GM10266 (cell line): ENCODE measurements at regions not wholly inside any gene's neighbourhood (a gene's known extent, or its start where the extent isn't known, plus 50 kb on each side); places are given as distances from the start of the nearest gene placed in this dataset.

ENCODE experiments used
- DNase-seq: peaks from one replicate; pipeline ENCODE4 v3.0.0; 2012; ENCODE audit errors: extremely low spot score
- TF ChIP-seq, protein P1 (sequence below): IDR thresholded peaks from 2 replicates; pipeline ENCODE4 v1.5.1; 2012; ENCODE audit warnings: mild to moderate bottlenecking, low read depth; ENCODE audit not compliant: control insufficient read depth, insufficient read depth; ENCODE audit errors: missing control alignments

- no peak for DNase-seq
These were observed 160.4 kb upstream of the PWP1 start for GRCh38 chr12:107525063-107525718.

DNA sequence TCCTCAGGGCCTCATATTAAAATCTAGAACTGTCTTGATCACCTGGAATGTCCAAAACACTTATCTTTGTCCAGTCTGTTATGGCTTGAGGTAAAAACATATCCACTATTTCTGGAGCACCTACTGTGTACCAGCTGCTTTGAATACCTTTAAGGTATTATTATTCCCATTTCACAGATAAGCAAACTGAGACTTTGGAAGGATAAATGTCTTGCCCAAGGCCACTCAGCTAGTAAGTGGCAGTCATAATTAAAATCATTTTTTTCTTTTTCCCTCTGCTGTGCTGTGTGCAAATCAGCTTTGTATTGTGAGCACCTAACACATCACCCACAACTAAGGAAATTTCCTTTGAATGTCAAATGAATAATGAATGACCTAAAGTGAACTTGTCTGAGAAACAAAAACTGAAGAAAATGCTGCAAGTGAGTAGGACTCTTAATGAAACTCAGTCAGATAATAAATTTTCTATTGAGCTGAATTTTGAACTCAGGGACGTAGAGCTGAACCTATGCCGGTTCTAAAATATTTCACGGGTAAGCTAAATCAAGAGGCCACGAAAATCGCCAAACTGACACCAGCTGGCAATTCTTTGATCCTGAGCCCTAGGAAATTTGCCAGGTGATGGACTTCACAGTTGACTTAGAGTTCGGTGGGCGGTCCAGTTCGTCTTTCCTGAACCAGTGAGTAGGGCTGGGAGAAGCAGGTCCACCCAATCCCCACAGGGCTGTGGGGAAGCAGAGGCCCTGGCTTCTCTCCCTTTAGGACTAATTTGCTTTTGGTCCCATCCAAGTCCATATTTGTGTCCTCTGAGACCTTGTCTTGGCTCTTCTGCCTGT is 159.7 kb upstream of the PWP1 start:
- TF ChIP-seq, protein P1, sequence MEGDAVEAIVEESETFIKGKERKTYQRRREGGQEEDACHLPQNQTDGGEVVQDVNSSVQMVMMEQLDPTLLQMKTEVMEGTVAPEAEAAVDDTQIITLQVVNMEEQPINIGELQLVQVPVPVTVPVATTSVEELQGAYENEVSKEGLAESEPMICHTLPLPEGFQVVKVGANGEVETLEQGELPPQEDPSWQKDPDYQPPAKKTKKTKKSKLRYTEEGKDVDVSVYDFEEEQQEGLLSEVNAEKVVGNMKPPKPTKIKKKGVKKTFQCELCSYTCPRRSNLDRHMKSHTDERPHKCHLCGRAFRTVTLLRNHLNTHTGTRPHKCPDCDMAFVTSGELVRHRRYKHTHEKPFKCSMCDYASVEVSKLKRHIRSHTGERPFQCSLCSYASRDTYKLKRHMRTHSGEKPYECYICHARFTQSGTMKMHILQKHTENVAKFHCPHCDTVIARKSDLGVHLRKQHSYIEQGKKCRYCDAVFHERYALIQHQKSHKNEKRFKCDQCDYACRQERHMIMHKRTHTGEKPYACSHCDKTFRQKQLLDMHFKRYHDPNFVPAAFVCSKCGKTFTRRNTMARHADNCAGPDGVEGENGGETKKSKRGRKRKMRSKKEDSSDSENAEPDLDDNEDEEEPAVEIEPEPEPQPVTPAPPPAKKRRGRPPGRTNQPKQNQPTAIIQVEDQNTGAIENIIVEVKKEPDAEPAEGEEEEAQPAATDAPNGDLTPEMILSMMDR, result no peak
- no peak for DNase-seq

More at GRCh38 chr12:107525063-107525718, 160.4 kb upstream of the PWP1 start:
- TF ChIP-seq, protein P1, result no peak

DNA sequence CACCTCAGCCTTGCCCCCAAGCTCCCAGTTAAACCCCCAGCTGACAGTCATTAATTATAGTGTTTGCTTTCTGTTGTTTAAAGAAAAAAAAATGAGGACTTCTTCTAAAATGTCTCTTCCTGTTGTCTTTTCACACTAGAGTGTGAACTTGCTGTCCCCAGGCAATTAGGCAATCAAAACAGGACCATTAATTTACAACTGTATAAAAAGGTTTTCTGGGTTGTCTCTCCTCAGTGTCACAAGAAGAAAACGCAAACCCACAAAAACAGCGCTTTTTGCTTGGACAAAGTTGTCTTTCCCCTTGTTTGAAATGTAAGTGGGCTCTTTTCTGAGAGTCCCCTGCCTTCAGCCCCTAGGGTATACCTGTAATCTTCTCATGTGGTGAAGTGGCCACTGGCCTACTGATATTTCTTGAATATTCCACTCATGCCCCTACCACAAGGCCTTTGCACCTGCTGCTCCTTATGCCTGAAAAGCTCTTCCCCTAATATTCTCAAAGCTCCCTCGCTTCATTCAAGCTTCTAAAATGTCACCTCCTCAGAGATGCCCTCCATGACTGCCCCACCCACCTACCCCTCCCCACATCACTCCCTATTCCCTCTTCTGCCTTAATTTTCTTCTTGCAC is 158.9 kb upstream of the PWP1 start:
- TF ChIP-seq, protein P1, result no peak

GRCh38 chr12:107528731-107529365 is 156.8 kb upstream of the PWP1 start:
- DNase-seq, result no peak
- TF ChIP-seq, protein P1, result no peak

More for the DNA sequence above, 158.9 kb upstream of the PWP1 start:
- DNase-seq, result no peak

- TF ChIP-seq, protein P1, result no peak
- no peak for DNase-seq
These were observed 155.6 kb upstream of the PWP1 start for GRCh38 chr12:107529991-107530390.

DNA sequence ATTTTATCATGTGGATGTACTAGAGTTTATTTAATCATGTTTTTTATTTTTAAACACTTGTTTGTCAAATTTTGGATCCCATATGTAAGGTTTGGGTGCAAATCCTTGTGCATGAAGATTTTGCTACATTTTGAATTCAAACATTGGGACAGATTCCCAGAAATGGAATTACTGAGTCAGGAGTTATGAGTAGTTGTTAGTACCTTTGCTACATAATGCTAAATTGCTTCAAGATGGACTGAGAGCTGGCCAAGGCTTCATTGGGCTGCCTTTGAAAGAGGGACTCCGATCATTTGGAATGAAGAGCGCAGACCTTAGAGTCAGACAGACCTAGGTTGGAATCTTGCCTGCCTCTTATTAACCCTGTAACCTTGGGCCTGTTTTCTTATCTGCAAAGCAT is 154.9 kb upstream of the PWP1 start:
- TF ChIP-seq, protein P1, result no peak
- no peak for DNase-seq
